IPS-18a (cell line): ENCODE measurements at regions not wholly inside any gene's neighbourhood (a gene's known extent, or its start where the extent isn't known, plus 50 kb on each side); places are given as distances from the start of the nearest gene placed in this dataset.

ENCODE experiments used
- H3K27ac ChIP-seq: one replicate; pipeline ENCODE4 v1.5.1; 2013; ENCODE audit warnings: low read length
- H3K27me3 ChIP-seq: one replicate; pipeline ENCODE4 v1.6.1; 2013; ENCODE audit warnings: mild to moderate bottlenecking, low read length; ENCODE audit not compliant: control insufficient read depth, insufficient read depth
- H3K36me3 ChIP-seq: one replicate; pipeline ENCODE4 v1.6.1; 2013; ENCODE audit warnings: low read depth, low read length; ENCODE audit not compliant: control insufficient read depth
- H3K4me1 ChIP-seq: one replicate; pipeline ENCODE4 v1.6.1; 2013; ENCODE audit warnings: low read depth, low read length; ENCODE audit not compliant: control insufficient read depth
- H3K4me3 ChIP-seq: one replicate; pipeline ENCODE4 v1.5.1; 2013; ENCODE audit warnings: low read length
- H3K9ac ChIP-seq: one replicate; pipeline ENCODE4 v1.6.1; 2013; ENCODE audit warnings: mild to moderate bottlenecking, low read length, moderate library complexity
- H3K9me3 ChIP-seq: one replicate; pipeline ENCODE4 v1.6.1; 2013; ENCODE audit warnings: low read depth, low read length; ENCODE audit not compliant: control insufficient read depth

DNA sequence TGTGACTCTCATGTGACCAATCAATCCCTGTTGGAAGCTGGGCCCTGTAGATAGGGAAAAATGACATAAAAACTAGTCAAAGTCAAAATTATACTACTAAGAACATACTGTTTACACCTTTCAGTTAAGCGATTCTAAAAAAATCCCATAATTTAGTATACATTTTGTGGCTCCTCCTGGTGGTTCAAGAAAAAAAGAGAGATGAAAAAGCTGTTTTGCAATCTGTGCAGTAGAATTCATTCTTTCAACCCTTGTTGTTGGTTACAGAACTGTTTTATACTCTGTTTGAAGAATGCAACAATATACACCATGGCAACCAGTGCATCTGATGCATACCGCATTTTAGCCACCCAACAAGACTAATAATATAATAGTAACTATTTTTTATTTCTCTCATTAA, 66.8 kb upstream of the ANK2 start:
- Histone ChIP-seq H3K4me3 (no peak overlapping the region), H3K36me3 (no peaks in the 10 kb centered on the region), H3K4me1 (peaks cover 7% of the 10 kb centered on the region), H3K27me3 (no peaks in the 10 kb centered on the region), H3K9me3 (no peaks in the 10 kb centered on the region), H3K9ac (no peak overlapping the region), H3K27ac (no peak overlapping the region)

DNA sequence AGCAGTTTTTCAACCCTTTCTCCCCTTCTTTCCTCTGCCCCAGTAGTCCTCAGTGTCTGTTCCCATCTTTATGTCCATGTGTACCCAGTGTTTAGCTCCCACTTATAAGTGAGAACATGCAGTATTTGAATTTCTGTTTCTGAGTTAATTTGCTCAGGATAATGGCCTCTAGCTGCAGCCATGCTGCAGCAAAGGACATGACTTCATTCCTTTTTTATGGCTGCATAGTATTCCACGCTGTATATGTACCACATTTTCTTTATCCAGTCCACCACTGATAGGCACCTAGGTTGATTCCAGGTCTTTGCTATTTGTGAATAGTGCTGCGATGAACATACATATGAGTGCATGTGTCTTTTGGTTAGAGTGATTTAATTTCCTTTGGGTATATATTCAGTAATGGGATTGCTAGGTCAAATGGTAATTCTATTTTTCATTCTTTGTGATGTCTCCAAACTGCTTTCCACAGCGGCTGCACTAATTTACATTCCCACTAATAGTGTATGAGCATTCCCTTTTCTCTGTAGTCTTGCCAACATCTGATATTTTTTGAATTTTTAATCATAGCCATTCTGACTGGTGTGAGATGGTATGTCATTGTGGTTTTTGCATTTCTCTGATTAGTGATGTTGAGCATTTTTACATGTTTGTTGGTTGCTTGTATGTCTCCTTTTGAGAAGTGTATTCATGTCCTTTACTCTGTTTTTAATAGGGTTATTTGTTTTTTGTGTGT, 54.6 kb upstream of the ANK2 start:
- Histone ChIP-seq H3K27ac (no peak overlapping the region), H3K9ac (no peak overlapping the region), H3K4me3 (no peak overlapping the region), H3K4me1 (peaks cover 6% of the 10 kb centered on the region), H3K9me3 (no peaks in the 10 kb centered on the region), H3K36me3 (no peaks in the 10 kb centered on the region), H3K27me3 (no peaks in the 10 kb centered on the region)
